PC-9 (cell line): ENCODE measurements at regions not wholly inside any gene's neighbourhood (a gene's known extent, or its start where the extent isn't known, plus 50 kb on each side); places are given as distances from the start of the nearest gene placed in this dataset.

Experiments
- BruUV-seq: library from RNA; stranded (reverse); fragments of 400-500 nt; replicated peaks from 2 replicates; lab custom pipeline; 2021; lab: Mats Ljungman, UMichigan
- CTCF ChIA-PET: fragments of 300-600 bp; sonication (Branson Sonifier 250); formaldehyde crosslinking; loops from one replicate; lab custom pipeline; 2022; ENCODE audit warnings: antibody characterized with exemption; lab: Charles Lee
- POLR2A ChIA-PET: fragments of 300-600 bp; sonication (Branson Sonifier 250); formaldehyde crosslinking; loops from one replicate; lab custom pipeline; 2022; ENCODE audit warnings: antibody characterized with exemption; ENCODE audit not compliant: unreplicated experiment; lab: Charles Lee
- DNase-seq, 2 experiments: peaks; one replicate each; pipeline versions ENCODE4 v3.0.0 to v3.0.0-alpha.2; 2015 to 2022; ENCODE audit warnings: mixed read lengths in 1 of 2
- H2AFZ ChIP-seq: fragments of 200-600 bp; sonication (generic); 2 replicates; pipeline ENCODE4 v1.8.1; 2017; ENCODE audit warnings: antibody characterized with exemption
- H3F3A ChIP-seq: fragments of 200-600 bp; sonication (generic); 2 replicates; pipeline ENCODE4 v1.8.1; 2017; ENCODE audit warnings: antibody characterized with exemption, mild to moderate bottlenecking, low read depth; ENCODE audit not compliant: insufficient read depth
- H3K27ac ChIP-seq: fragments of 200-600 bp; sonication (generic); 2 replicates; pipeline ENCODE4 v1.6.1; 2016; ENCODE audit warnings: mixed run types
- H3K27me3 ChIP-seq: fragments of 200-600 bp; sonication (generic); 2 replicates; pipeline ENCODE4 v1.6.1; 2016; ENCODE audit warnings: low read depth, mixed run types; ENCODE audit not compliant: insufficient read depth
- H3K36me3 ChIP-seq: fragments of 200-600 bp; sonication (generic); 2 replicates; pipeline ENCODE4 v1.6.1; 2016; ENCODE audit warnings: low read depth, mixed run types
- H3K4me1 ChIP-seq: fragments of 200-600 bp; sonication (generic); replicated peaks from 2 replicates; pipeline ENCODE4 v1.6.1; 2016; ENCODE audit warnings: mixed run types; ENCODE audit not compliant: insufficient read depth
- H3K4me2 ChIP-seq: fragments of 200-600 bp; sonication (generic); 2 replicates; pipeline ENCODE4 v1.6.1; 2017; ENCODE audit warnings: mixed run types
- H3K4me3 ChIP-seq: fragments of 200-600 bp; sonication (generic); 2 replicates; pipeline ENCODE4 v1.6.1; 2016; ENCODE audit warnings: mixed run types
- H3K79me2 ChIP-seq: fragments of 200-600 bp; sonication (generic); 2 replicates; pipeline ENCODE4 v1.6.1; 2017; ENCODE audit warnings: low read depth, mixed run types
- H3K9me2 ChIP-seq: fragments of 200-600 bp; sonication (generic); 2 replicates; pipeline ENCODE4 v1.8.1; 2017; ENCODE audit warnings: mild to moderate bottlenecking; ENCODE audit not compliant: insufficient read depth
- H3K9me3 ChIP-seq: fragments of 200-600 bp; sonication (generic); 2 replicates; pipeline ENCODE4 v1.8.1; 2016; ENCODE audit warnings: low read depth; ENCODE audit not compliant: insufficient read depth
- H4K20me1 ChIP-seq: fragments of 200-600 bp; sonication (generic); 2 replicates; pipeline ENCODE4 v1.8.1; 2017; ENCODE audit not compliant: insufficient read depth
- EZH2 ChIP-seq: fragments of 200-600 bp; sonication (generic); IDR thresholded peaks from 2 replicates; pipeline ENCODE4 v1.8.0; 2017; ENCODE audit warnings: antibody characterized with exemption, low read depth
- intact Hi-C: fragments of 100-400 bp; cut with micrococcal nuclease; formaldehyde crosslinking; loops from one replicate; pipeline ENCODE4 v1.10.0; 2022; ENCODE audit not compliant: unreplicated experiment
- TF ChIP-seq, protein P1 (sequence below): fragments of 200-600 bp; sonication (generic); conservative IDR thresholded peaks from 2 replicates; pipeline ENCODE4 v1.6.1; 2017; ENCODE audit warnings: mixed run types, antibody characterized with exemption, mild to moderate bottlenecking, moderate library complexity

GRCh38 chr6:98516866-98517265 is 317.5 kb upstream of the POU3F2 start:
- ChIA-PET POLR2A (no interaction called here), CTCF (no interaction called here)
- intact Hi-C loops: no loop called here
- TF ChIP-seq EZH2: no peak
- TF ChIP-seq, protein P1, sequence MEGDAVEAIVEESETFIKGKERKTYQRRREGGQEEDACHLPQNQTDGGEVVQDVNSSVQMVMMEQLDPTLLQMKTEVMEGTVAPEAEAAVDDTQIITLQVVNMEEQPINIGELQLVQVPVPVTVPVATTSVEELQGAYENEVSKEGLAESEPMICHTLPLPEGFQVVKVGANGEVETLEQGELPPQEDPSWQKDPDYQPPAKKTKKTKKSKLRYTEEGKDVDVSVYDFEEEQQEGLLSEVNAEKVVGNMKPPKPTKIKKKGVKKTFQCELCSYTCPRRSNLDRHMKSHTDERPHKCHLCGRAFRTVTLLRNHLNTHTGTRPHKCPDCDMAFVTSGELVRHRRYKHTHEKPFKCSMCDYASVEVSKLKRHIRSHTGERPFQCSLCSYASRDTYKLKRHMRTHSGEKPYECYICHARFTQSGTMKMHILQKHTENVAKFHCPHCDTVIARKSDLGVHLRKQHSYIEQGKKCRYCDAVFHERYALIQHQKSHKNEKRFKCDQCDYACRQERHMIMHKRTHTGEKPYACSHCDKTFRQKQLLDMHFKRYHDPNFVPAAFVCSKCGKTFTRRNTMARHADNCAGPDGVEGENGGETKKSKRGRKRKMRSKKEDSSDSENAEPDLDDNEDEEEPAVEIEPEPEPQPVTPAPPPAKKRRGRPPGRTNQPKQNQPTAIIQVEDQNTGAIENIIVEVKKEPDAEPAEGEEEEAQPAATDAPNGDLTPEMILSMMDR: no peak
- H3K9me3 ChIP-seq: no peaks in the 10 kb centered on the region
- H3K9me2 ChIP-seq: no peaks in the 10 kb centered on the region
- H4K20me1 ChIP-seq: no peaks in the 10 kb centered on the region
- H3K27ac ChIP-seq: no peak overlapping the region
- H3F3A ChIP-seq: no peaks in the 10 kb centered on the region
- DNase-seq: no peak
- no peaks in the 10 kb centered on the region for H3K79me2 ChIP-seq
- no peak overlapping the region for H3K4me3 ChIP-seq
- H3K4me1 ChIP-seq: no peaks in the 10 kb centered on the region
- no peaks in the 10 kb centered on the region for H3K36me3 ChIP-seq
- H3K4me2 ChIP-seq: no peak overlapping the region
- no TSS peak for BruUV-seq
- H2AFZ ChIP-seq: no peak overlapping the region
- no peaks in the 10 kb centered on the region for H3K27me3 ChIP-seq

DNA sequence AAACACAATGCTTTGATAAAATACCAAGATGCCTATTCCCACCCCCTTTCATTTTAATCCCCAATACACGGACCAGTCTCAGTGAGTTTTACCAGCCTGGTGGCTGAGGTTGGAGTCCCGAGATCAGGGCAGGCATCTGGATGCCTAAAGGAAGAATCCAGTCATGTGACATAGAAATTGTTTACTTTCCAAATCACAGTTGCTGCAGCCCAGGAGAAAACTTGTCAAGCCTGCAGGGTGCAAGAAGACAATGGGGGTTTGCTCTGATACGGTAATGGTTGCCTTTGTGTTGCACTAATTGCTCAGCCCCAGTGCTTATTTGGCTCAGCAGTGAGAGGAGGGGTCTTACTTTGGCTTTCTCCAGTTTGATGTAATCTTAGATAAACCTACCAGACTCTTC is 308.5 kb upstream of the POU3F2 start:
- Histone ChIP-seq H3F3A (no peaks in the 10 kb centered on the region), H3K9me2 (peaks cover 5% of the 10 kb centered on the region; the same call in 1 of the 2 replicates), H3K4me3 (no peak overlapping the region), H3K79me2 (no peaks in the 10 kb centered on the region), H3K27me3 (no peaks in the 10 kb centered on the region), H3K36me3 (no peaks in the 10 kb centered on the region), H3K27ac (no peak overlapping the region), H2AFZ (no peak overlapping the region), H3K4me2 (no peak overlapping the region), H3K4me1 (no peaks in the 10 kb centered on the region), H3K9me3 (no peaks in the 10 kb centered on the region), H4K20me1 (no peaks in the 10 kb centered on the region)
- BruUV-seq: no TSS peak
- ChIA-PET CTCF (no interaction called here), POLR2A (no interaction called here)
- intact Hi-C loops: no loop called here
- DNase-seq: no peak
- no peak for TF ChIP-seq EZH2
- TF ChIP-seq, protein P1: no peak

DNA sequence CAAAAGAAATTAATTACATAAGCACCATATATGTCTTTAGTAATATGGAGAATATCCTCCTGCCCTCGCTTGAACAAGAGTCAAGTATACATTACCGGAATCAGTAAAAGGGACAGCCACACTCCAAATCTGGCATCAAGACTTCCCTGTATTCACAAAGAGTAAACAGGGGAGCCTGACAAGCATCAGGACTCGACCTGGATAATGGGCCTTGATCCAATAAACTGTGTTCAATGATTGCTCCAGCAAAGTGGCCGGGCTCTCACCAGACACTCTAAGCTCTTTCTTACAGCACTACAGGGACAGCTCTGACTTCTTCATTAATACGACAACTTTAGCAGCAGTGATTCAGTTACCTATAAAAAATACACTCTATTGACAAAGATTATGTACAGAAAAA is 307.9 kb upstream of the POU3F2 start:
- no peaks in the 10 kb centered on the region for H3K4me1 ChIP-seq
- H3K4me3 ChIP-seq: no peak overlapping the region
- H3K9me2 ChIP-seq: peaks cover 5% of the 10 kb centered on the region; the same call in 1 of the 2 replicates
- BruUV-seq: no TSS peak
- ChIA-PET POLR2A (no interaction called here), CTCF (no interaction called here)
- DNase-seq: no peak
- H4K20me1 ChIP-seq: no peaks in the 10 kb centered on the region
- no peak overlapping the region for H3K4me2 ChIP-seq
- H3K27me3 ChIP-seq: no peaks in the 10 kb centered on the region
- TF ChIP-seq, protein P1: no peak
- TF ChIP-seq EZH2: no peak
- no peaks in the 10 kb centered on the region for H3K9me3 ChIP-seq
- H3K36me3 ChIP-seq: no peaks in the 10 kb centered on the region
- no peak overlapping the region for H2AFZ ChIP-seq
- H3F3A ChIP-seq: no peaks in the 10 kb centered on the region
- intact Hi-C loops: no loop called here
- H3K27ac ChIP-seq: no peak overlapping the region
- no peaks in the 10 kb centered on the region for H3K79me2 ChIP-seq
